ENCODE measurements at regions not wholly inside any gene's neighbourhood (a gene's known extent, or its start where the extent isn't known, plus 50 kb on each side); places are given as distances from the start of the nearest gene placed in this dataset.

DNA sequence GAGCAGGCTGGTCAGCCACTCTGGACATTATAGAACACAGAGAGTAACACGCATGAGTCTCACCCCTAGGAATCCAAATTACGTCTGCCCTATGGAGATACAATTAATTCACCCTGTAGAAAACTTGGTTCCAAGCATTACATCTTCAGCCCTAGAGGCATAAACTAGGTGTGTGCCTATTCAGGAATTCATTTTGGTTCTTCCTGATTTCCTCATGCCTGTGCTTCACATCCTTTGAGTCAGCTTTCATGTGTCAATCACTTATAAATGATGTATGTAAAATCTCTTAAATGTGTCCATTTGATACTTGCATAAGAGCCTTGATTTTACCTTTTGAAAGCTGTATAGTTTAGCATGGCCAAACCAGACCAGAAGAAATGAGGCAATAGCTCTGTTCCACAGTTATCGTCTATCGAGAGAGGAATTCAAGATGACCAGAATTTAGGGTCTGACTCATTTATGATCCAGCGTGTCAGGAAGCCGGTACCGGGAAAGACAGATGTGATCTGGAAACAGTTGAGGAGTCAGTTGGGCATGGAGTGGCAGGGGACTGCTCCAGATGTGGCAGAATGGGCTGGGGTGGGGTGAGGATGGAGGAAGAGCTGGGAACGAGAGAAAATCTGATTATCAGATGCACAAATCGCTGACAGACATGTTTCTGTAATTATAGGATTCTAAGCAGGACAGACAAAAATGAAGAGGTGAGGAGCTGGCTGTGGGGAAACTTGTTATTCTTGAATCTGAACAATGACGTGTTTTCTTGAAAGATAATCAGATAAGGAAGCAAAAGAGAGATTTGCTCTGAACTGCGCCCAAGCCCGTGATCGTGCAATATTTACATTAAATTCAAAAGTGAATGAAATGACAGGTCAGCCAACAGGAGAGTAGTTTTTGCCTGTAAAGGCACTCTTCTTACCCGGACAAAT is 76.7 kb downstream of the C16orf95 start:
- DNase-seq (ENCODE audit: low read depth in 4 of 6, low spot score in 6 of 6), result no peak
- Histone ChIP-seq H3K27ac (ENCODE audit: low read depth, low read length) (no peak overlapping the region), H3K27me3 (ENCODE audit: control insufficient read depth, insufficient read depth, low read length) (peaks cover 3% of the 10 kb centered on the region), H3K36me3 (ENCODE audit: control insufficient read depth, insufficient read depth, low read length) (no peaks in the 10 kb centered on the region), H3K4me3 (ENCODE audit: low read depth, low read length) (no peak overlapping the region), H3K4me1 (ENCODE audit: control insufficient read depth, insufficient read depth, low read length) (peaks cover 12% of the 10 kb centered on the region), H3K9me3 (ENCODE audit: control insufficient read depth, insufficient read depth, low read length) (no peaks in the 10 kb centered on the region)
- 87% methylated on average over 12 of the region's 14 CpGs for WGBS (ENCODE audit: insufficient coverage)

GRCh38 chr16:87241137-87241771 is 75.9 kb downstream of the C16orf95 start:
- WGBS (ENCODE audit: insufficient coverage), result 92% methylated on average over 10 of the region's 15 CpGs
- Histone ChIP-seq H3K27me3 (ENCODE audit: control insufficient read depth, insufficient read depth, low read length) (peaks cover 3% of the 10 kb centered on the region), H3K4me3 (ENCODE audit: low read depth, low read length) (no peak overlapping the region), H3K27ac (ENCODE audit: low read depth, low read length) (no peak overlapping the region), H3K9me3 (ENCODE audit: control insufficient read depth, insufficient read depth, low read length) (no peaks in the 10 kb centered on the region), H3K36me3 (ENCODE audit: control insufficient read depth, insufficient read depth, low read length) (no peaks in the 10 kb centered on the region), H3K4me1 (ENCODE audit: control insufficient read depth, insufficient read depth, low read length) (peaks cover 10% of the 10 kb centered on the region)
- no peak for DNase-seq (ENCODE audit: low read depth in 4 of 6, low spot score in 6 of 6)

DNA sequence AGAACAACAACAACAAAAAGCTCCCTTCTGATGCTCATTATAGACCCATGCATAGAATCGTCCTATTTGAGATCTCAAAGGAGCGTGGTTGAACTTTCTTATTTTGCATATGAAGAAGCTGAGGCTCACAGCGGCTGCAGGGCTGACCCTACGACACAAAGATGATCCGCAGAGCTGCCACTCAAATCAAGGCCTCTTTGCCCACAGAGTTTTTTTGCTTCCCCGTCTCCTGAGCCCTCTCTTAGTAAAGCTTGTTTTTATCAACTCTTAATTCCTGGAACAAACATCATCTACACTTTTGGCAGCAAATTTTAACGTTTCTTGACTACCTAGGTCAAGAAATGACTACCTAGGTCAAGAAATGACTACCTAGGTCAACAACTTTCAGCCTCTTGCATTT is 73.7 kb downstream of the C16orf95 start:
- no peak for DNase-seq (ENCODE audit: low read depth in 4 of 6, low spot score in 6 of 6)
- peaks cover 3% of the 10 kb centered on the region for H3K27me3 ChIP-seq (ENCODE audit: control insufficient read depth, insufficient read depth, low read length)
- H3K4me1 ChIP-seq (ENCODE audit: control insufficient read depth, insufficient read depth, low read length), result peaks cover 9% of the 10 kb centered on the region
- WGBS (ENCODE audit: insufficient coverage), result 62% methylated on average over 7 of the region's 7 CpGs
- no peaks in the 10 kb centered on the region for H3K36me3 ChIP-seq (ENCODE audit: control insufficient read depth, insufficient read depth, low read length)
- no peak overlapping the region for H3K27ac ChIP-seq (ENCODE audit: low read depth, low read length)
- no peak overlapping the region for H3K4me3 ChIP-seq (ENCODE audit: low read depth, low read length)
- H3K9me3 ChIP-seq (ENCODE audit: control insufficient read depth, insufficient read depth, low read length), result no peaks in the 10 kb centered on the region

DNA sequence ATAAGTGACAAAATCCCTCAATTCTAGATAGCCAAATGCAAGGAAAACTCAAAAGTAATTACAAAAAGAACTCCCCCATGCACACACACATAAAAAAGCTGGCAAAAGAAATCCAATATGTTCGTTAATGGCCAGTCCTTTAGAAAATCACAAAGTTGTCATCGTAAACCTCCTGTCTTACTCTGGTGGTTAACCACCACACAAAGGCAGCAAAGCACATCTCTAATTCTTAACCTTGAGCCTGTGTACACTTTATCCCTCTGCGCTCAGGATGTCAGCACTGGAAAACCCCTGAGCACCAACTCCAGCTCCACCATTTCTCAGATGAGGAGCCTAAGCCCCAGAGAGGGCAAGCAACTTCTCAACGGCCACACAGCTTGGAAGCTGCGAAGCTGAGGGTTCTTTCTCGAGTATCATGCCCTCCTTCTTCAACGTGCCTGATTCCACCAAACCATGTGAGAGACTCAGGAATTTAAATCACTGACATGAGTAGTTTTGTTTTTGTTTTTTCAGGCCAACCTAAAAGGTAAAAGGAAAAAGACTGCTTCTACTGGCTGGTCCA is 72.5 kb downstream of the C16orf95 start:
- DNase-seq (ENCODE audit: low read depth in 4 of 6, low spot score in 6 of 6), result no peak
- H3K36me3 ChIP-seq (ENCODE audit: control insufficient read depth, insufficient read depth, low read length), result no peaks in the 10 kb centered on the region
- no peak overlapping the region for H3K4me3 ChIP-seq (ENCODE audit: low read depth, low read length)
- H3K27ac ChIP-seq (ENCODE audit: low read depth, low read length), result no peak overlapping the region
- H3K9me3 ChIP-seq (ENCODE audit: control insufficient read depth, insufficient read depth, low read length), result no peaks in the 10 kb centered on the region
- 79% methylated on average over 3 of the region's 7 CpGs for WGBS (ENCODE audit: insufficient coverage)
- H3K4me1 ChIP-seq (ENCODE audit: control insufficient read depth, insufficient read depth, low read length), result peaks cover 9% of the 10 kb centered on the region
- peaks cover 3% of the 10 kb centered on the region for H3K27me3 ChIP-seq (ENCODE audit: control insufficient read depth, insufficient read depth, low read length)

DNA sequence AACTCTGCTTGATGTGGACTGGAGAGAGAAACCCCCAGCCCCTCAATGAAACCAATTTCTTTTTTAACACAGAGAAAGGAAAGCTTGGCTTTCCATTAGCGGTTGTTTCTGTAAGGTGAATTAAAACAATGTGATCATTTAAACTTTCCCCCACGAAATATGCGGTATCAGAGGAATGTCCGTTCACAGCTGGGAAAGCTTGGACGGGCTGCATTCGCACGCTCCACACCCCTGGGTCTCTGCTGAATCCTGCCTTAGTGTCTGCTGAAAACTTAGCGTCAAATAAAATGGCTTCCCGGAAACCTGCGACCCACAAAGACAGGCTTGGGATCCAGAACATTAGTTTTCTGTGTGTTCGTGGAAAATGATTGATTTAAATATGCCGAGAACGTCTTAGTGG is 71.7 kb downstream of the C16orf95 start:
- H3K36me3 ChIP-seq (ENCODE audit: control insufficient read depth, insufficient read depth, low read length), result no peaks in the 10 kb centered on the region
- H3K9me3 ChIP-seq (ENCODE audit: control insufficient read depth, insufficient read depth, low read length), result no peaks in the 10 kb centered on the region
- 82% methylated on average over 12 of the region's 13 CpGs for WGBS (ENCODE audit: insufficient coverage)
- peaks cover 3% of the 10 kb centered on the region for H3K27me3 ChIP-seq (ENCODE audit: control insufficient read depth, insufficient read depth, low read length)
- no peak overlapping the region for H3K27ac ChIP-seq (ENCODE audit: low read depth, low read length)
- peaks cover 9% of the 10 kb centered on the region for H3K4me1 ChIP-seq (ENCODE audit: control insufficient read depth, insufficient read depth, low read length)
- no peak for DNase-seq (ENCODE audit: low read depth in 4 of 6, low spot score in 6 of 6)
- H3K4me3 ChIP-seq (ENCODE audit: low read depth, low read length), result no peak overlapping the region

DNA sequence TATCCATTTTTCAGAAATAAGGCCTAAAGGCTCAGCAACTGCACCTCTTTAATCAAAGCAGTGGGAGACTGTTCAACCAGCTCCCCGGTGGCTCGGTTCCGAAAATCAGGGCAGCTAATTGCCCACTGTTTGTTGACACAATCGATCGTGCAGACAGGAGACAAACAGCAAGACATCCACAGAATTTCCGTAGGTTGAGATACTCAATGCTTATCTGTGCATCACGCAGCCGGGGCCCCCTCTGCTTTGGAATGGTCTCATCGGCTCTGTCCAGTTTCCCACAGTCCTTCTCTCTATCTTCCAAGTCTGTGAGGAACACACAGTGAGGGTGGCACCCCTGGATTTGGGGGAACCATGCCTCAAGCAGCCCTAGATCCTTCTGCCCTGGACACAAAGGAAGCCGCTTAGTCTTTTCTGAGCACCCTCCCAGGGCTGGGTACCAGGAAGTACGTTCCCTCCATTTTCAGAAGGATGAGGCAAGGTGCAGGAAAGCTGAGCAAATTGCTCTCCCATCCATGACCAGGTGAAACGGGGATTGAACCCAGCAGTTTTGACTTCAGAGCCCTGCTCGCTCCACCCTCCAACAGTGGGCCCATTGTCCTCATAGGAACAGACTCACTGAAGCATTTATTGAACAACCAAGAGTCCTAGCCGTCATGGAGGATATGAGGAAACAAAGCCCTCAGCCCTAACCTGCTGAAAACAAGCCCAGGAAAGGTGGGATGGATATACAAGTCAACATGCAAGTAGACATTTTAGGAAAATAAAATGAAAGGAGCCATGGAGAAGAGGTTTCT is 70.7 kb downstream of the C16orf95 start:
- WGBS (ENCODE audit: insufficient coverage), result 72% methylated on average over 13 of the region's 14 CpGs

GRCh38 chr16:87248714-87249113 is 68.5 kb downstream of the C16orf95 start:
- no peak for DNase-seq (ENCODE audit: low read depth in 4 of 6, low spot score in 6 of 6)
- H3K27me3 ChIP-seq (ENCODE audit: control insufficient read depth, insufficient read depth, low read length), result no peaks in the 10 kb centered on the region
- H3K27ac ChIP-seq (ENCODE audit: low read depth, low read length), result no peak overlapping the region
- H3K4me3 ChIP-seq (ENCODE audit: low read depth, low read length), result no peak overlapping the region
- H3K36me3 ChIP-seq (ENCODE audit: control insufficient read depth, insufficient read depth, low read length), result no peaks in the 10 kb centered on the region
- no peaks in the 10 kb centered on the region for H3K4me1 ChIP-seq (ENCODE audit: control insufficient read depth, insufficient read depth, low read length)
- no CpG with 5 or more reads among the region's 3 CpGs for WGBS (ENCODE audit: insufficient coverage)
- H3K9me3 ChIP-seq (ENCODE audit: control insufficient read depth, insufficient read depth, low read length), result no peaks in the 10 kb centered on the region

More for the DNA sequence above, 70.7 kb downstream of the C16orf95 start:
- H3K9me3 ChIP-seq (ENCODE audit: control insufficient read depth, insufficient read depth, low read length), result no peaks in the 10 kb centered on the region
- no peaks in the 10 kb centered on the region for H3K27me3 ChIP-seq (ENCODE audit: control insufficient read depth, insufficient read depth, low read length)
- no peak overlapping the region for H3K27ac ChIP-seq (ENCODE audit: low read depth, low read length)
- peaks cover 9% of the 10 kb centered on the region for H3K4me1 ChIP-seq (ENCODE audit: control insufficient read depth, insufficient read depth, low read length)
- H3K36me3 ChIP-seq (ENCODE audit: control insufficient read depth, insufficient read depth, low read length), result no peaks in the 10 kb centered on the region
- DNase-seq (ENCODE audit: low read depth in 4 of 6, low spot score in 6 of 6), result no peak
- H3K4me3 ChIP-seq (ENCODE audit: low read depth, low read length), result no peak overlapping the region

GRCh38 chr16:87249425-87249824 is 67.8 kb downstream of the C16orf95 start:
- H3K27ac ChIP-seq (ENCODE audit: low read depth, low read length), result no peak overlapping the region
- H3K4me3 ChIP-seq (ENCODE audit: low read depth, low read length), result no peak overlapping the region
- no peaks in the 10 kb centered on the region for H3K9me3 ChIP-seq (ENCODE audit: control insufficient read depth, insufficient read depth, low read length)
- H3K4me1 ChIP-seq (ENCODE audit: control insufficient read depth, insufficient read depth, low read length), result no peaks in the 10 kb centered on the region
- no peaks in the 10 kb centered on the region for H3K36me3 ChIP-seq (ENCODE audit: control insufficient read depth, insufficient read depth, low read length)
- no peaks in the 10 kb centered on the region for H3K27me3 ChIP-seq (ENCODE audit: control insufficient read depth, insufficient read depth, low read length)
- WGBS (ENCODE audit: insufficient coverage), result 90% methylated on average over 6 of the region's 10 CpGs
- no peak for DNase-seq (ENCODE audit: low read depth in 4 of 6, low spot score in 6 of 6)

- H3K4me3 ChIP-seq (ENCODE audit: low read depth, low read length), result no peak overlapping the region
- peak in 1 of 6 donors; percentile 12 for DNase-seq (ENCODE audit: low read depth in 4 of 6, low spot score in 6 of 6)
- H3K27ac ChIP-seq (ENCODE audit: low read depth, low read length), result no peak overlapping the region
- no CpG with 5 or more reads among the region's 2 CpGs for WGBS (ENCODE audit: insufficient coverage)
- no peaks in the 10 kb centered on the region for H3K9me3 ChIP-seq (ENCODE audit: control insufficient read depth, insufficient read depth, low read length)
- H3K36me3 ChIP-seq (ENCODE audit: control insufficient read depth, insufficient read depth, low read length), result peaks cover 3% of the 10 kb centered on the region
- no peaks in the 10 kb centered on the region for H3K27me3 ChIP-seq (ENCODE audit: control insufficient read depth, insufficient read depth, low read length)
- H3K4me1 ChIP-seq (ENCODE audit: control insufficient read depth, insufficient read depth, low read length), result no peaks in the 10 kb centered on the region
Measured at GRCh38 chr16:87250431-87250960, 66.7 kb downstream of the C16orf95 start.
